Transverse colon (tissue), 4 donors: ENCODE measurements at regions not wholly inside any gene's neighbourhood (a gene's known extent, or its start where the extent isn't known, plus 50 kb on each side); places are given as distances from the start of the nearest gene placed in this dataset.

Experiments used
- DNase-seq: peaks from one replicate; pipeline ENCODE4 v3.0.0-alpha.2; 2019
- H3K27ac ChIP-seq, 4 donors: fragments of 200-600 bp; sonication (generic); 2 replicates each; pipeline ENCODE4 v1.5.1; 2016 to 2018; ENCODE audit warnings: inconsistent platforms in 4 of 4
- H3K27me3 ChIP-seq: fragments of 200-600 bp; sonication (generic); 2 replicates; pipeline ENCODE4 v1.5.1; 2017; ENCODE audit warnings: inconsistent platforms
- H3K36me3 ChIP-seq, 4 donors: fragments of 200-600 bp; sonication (generic); 2 replicates each; pipeline ENCODE4 v1.5.1; 2017 to 2019; ENCODE audit warnings: inconsistent platforms in 4 of 4
- H3K4me1 ChIP-seq, 4 donors: fragments of 200-600 bp; sonication (generic); 2 replicates each; pipeline ENCODE4 v1.5.1; 2017 to 2020; ENCODE audit warnings: inconsistent platforms in 4 of 4
- H3K4me3 ChIP-seq, 4 donors: fragments of 200-600 bp; sonication (generic); 1 replicate in 1 of 4; 2 replicates in 3 of 4; pipeline versions ENCODE4 v1.5.1 to v1.6.1; 2017 to 2019; ENCODE audit warnings: inconsistent platforms in 4 of 4
- H3K9me3 ChIP-seq, 2 donors: fragments of 200-600 bp; sonication (generic); 2 replicates each; pipeline ENCODE4 v1.5.1; 2017 to 2019; ENCODE audit warnings: inconsistent platforms in 2 of 2
- CTCF ChIP-seq, 5 experiments: fragments of 200-600 bp in 3 of 5; fragments of 450-650 bp in 2 of 5; sonication (generic) in 3 of 5; IDR thresholded peaks; 1 replicate in 2 of 5; 2 replicates in 3 of 5; pipeline ENCODE4 v1.5.1; 2016 to 2017; ENCODE audit warnings: antibody characterized with exemption in 5 of 5, inconsistent platforms in 3 of 5, mild to moderate bottlenecking in 2 of 5, moderate library complexity in 1 of 5
- EP300 ChIP-seq: sonication (generic); formaldehyde crosslinking; IDR thresholded peaks from one replicate; pipeline ENCODE4 v1.6.1; 2017; ENCODE audit warnings: antibody characterized with exemption, low read depth
- POLR2A ChIP-seq: fragments of 450-650 bp; IDR thresholded peaks from one replicate; pipeline ENCODE4 v1.6.1; 2016; ENCODE audit warnings: antibody characterized with exemption, mild to moderate bottlenecking, moderate library complexity
- POLR2AphosphoS5 ChIP-seq, 3 donors: sonication (generic); formaldehyde crosslinking; IDR thresholded peaks; one replicate each; pipeline ENCODE4 v1.6.1; 2016; ENCODE audit warnings: antibody characterized with exemption in 3 of 3
- WGBS, 2 donors: methylation state at CpG; one replicate each; pipeline ENCODE4 v1.1.5; 2018; ENCODE audit warnings: low coverage in 1 of 2; 5-methylcytosine and 5-hydroxymethylcytosine counted together
- in situ Hi-C, 4 donors: fragments of 200-750 bp; cut with MboI; loops; one replicate each; pipeline versions ENCODE4 v1.15.0 to v1.15.1; 2017; ENCODE audit warnings: low sequenced_read_pairs in 3 of 4, low pct_ligation_motif_present in 1 of 4, low pct_unique_long_range_greater_than_20kb in 1 of 4
- intact Hi-C: fragments of 100-400 bp; cut with DNase I; formaldehyde crosslinking; loops from one replicate; pipeline ENCODE4 v1.15.1; 2023; ENCODE audit warnings: low total_unique reads

DNA sequence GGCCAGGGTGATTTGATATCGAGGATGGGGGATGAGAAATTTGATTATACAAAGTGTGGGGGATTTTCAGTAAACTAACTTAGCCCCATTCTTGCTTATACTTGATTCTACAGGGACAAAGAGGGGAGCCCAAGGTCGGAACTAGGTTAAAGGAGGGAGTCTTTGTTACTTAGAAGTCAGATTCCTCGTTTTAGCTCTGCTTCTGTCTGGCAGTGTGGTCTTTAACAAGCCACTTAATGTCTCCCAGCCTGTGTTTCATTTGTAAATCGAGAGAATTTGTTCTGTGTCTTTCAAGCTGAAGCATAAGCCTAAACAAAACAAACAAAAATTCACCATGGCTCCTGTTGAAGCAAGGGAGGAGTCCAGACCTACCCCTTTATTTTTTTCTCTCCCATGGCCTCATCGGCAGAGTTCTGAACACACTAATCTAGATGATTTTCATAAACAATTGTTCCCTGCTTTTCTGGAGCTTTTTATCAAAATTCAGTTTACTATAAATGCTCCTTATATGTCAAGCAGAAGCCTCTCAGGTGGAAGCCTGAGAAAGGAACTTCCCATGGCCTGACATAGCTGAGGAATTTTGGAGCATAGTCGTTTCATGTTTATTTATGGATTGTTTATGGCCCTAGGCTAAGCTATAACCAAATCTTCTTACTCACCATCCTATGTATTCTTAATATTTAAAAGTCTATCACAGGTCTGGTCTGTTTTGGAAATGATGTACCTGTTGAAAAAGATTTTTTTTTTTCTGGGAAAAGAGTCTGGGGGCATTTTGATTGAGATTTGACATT lies 62.6 kb upstream of the SYTL5 start:
- DNase-seq = no peak
- Histone ChIP-seq H3K4me3 (no peak overlapping the region), H3K27ac (no peak overlapping the region), H3K4me1 (no peaks in the 10 kb centered on the region), H3K9me3 (no peaks in the 10 kb centered on the region), H3K27me3 (no peaks in the 10 kb centered on the region), H3K36me3 (no peaks in the 10 kb centered on the region)
- in situ Hi-C loops = loop anchor here in 1 of 4 donors (25.0 kb wide), 1 partner anchor 219 kb away; no protein-coding TSS in a partner anchor
- no peak for TF ChIP-seq POLR2A
- TF ChIP-seq CTCF (IDR thresholded peaks at IDR 0.05) = no peak
- no peak for TF ChIP-seq EP300
- no peak for TF ChIP-seq POLR2AphosphoS5 (IDR thresholded peaks at IDR 0.05)
- intact Hi-C loops = no loop called here
- 37 to 46% methylated on average over 3 to 6 of the region's 6 CpGs for WGBS, 2 donors

DNA sequence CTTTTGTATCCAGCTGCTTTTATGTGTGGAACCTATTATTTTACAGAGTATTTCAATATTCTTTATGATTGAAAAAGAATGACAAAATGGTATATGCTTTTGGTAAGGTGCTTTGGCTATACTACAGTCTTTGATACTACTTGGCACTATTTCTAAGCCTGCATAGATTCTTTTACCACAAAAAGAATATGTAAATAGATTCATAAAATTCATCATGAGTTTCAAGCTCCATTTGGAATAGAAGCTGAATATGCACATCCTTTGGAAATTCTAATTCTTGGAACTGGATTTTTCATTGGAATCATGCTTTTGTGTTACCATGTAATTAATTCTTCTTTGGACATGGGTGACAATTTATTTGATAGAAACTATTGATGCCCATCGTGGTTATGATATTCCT lies 60.2 kb upstream of the SYTL5 start:
- H3K4me3 ChIP-seq = no peak overlapping the region
- WGBS, 2 donors = 66% methylated on average over 1 of the region's 1 CpG; no CpG with 5 or more reads in 1 of the 2 donors
- no peaks in the 10 kb centered on the region for H3K36me3 ChIP-seq
- H3K27ac ChIP-seq = no peak overlapping the region
- in situ Hi-C loops (loop anchor here in 1 of 4 donors (25.0 kb wide), 1 partner anchor 216 kb away; no protein-coding TSS in a partner anchor), intact Hi-C loops (no loop called here)
- no peak for DNase-seq
- no peaks in the 10 kb centered on the region for H3K9me3 ChIP-seq
- H3K27me3 ChIP-seq = no peaks in the 10 kb centered on the region
- no peaks in the 10 kb centered on the region for H3K4me1 ChIP-seq
- no peak for TF ChIP-seq CTCF (IDR thresholded peaks at IDR 0.05)
- TF ChIP-seq POLR2A = no peak

- H3K4me1 ChIP-seq = no peaks in the 10 kb centered on the region
- H3K27ac ChIP-seq = no peak overlapping the region
- no peaks in the 10 kb centered on the region for H3K9me3 ChIP-seq
- in situ Hi-C loops (no loop called here), intact Hi-C loops (no loop called here)
- H3K36me3 ChIP-seq = no peaks in the 10 kb centered on the region
- TF ChIP-seq CTCF (IDR thresholded peaks at IDR 0.05) = no peak
- no peaks in the 10 kb centered on the region for H3K27me3 ChIP-seq
- no peak overlapping the region for H3K4me3 ChIP-seq
- no peak for DNase-seq
- 50% methylated on average over 3 of the region's 3 CpGs; no CpG with 5 or more reads in 1 of the 2 donors for WGBS, 2 donors
These were observed 51.1 kb upstream of the SYTL5 start for GRCh38 chrX:37955273-37955672.

- TF ChIP-seq CTCF (IDR thresholded peaks at IDR 0.05) = no peak
- no peak for TF ChIP-seq EP300
- TF ChIP-seq POLR2A = no peak
- no peak for TF ChIP-seq POLR2AphosphoS5 (IDR thresholded peaks at IDR 0.05)
- intact Hi-C loops = no loop called here
- in situ Hi-C loops = no loop called here
- 51 to 55% methylated on average over 3 of the region's 3 CpGs for WGBS, 2 donors
- no peaks in the 10 kb centered on the region for H3K27me3 ChIP-seq
- no peaks in the 10 kb centered on the region for H3K4me1 ChIP-seq
- no peaks in the 10 kb centered on the region for H3K36me3 ChIP-seq
- H3K27ac ChIP-seq = no peak overlapping the region
- no peaks in the 10 kb centered on the region for H3K9me3 ChIP-seq
- H3K4me3 ChIP-seq = no peak overlapping the region
- DNase-seq = no peak
These were observed 50.1 kb upstream of the SYTL5 start for GRCh38 chrX:37956223-37956622.
